ENCODE measurements at regions not wholly inside any gene's neighbourhood (a gene's known extent, or its start where the extent isn't known, plus 50 kb on each side); places are given as distances from the start of the nearest gene placed in this dataset.

GRCh38 chr13:82439159-82439904, 1442.9 kb downstream of the SLITRK1 start:
- Histone ChIP-seq H3K4me2 (no peak overlapping the region), H3K4me1 (ENCODE audit: low read depth, poor library complexity, severe bottlenecking) (no peaks in the 10 kb centered on the region), H4K20me1 (ENCODE audit: insufficient read depth) (no peaks in the 10 kb centered on the region), H3K27me3 (ENCODE audit: insufficient read depth, low read depth) (no peaks in the 10 kb centered on the region), H3K9ac (no peak overlapping the region), H3K79me2 (ENCODE audit: insufficient read depth, low read depth) (no peaks in the 10 kb centered on the region), H3K36me3 (ENCODE audit: insufficient read depth) (no peaks in the 10 kb centered on the region), H2AFZ (ENCODE audit: low read depth) (no peak overlapping the region), H3K4me3 (IDR thresholded peaks at IDR 0.05; ENCODE audit: insufficient read depth, low read depth, low read length) (no peak overlapping the region), H3K27ac (no peak overlapping the region)
- no peak for TF ChIP-seq CTCF (conservative IDR thresholded peaks at IDR 0.05; ENCODE audit: low read depth, low read length)

DNA sequence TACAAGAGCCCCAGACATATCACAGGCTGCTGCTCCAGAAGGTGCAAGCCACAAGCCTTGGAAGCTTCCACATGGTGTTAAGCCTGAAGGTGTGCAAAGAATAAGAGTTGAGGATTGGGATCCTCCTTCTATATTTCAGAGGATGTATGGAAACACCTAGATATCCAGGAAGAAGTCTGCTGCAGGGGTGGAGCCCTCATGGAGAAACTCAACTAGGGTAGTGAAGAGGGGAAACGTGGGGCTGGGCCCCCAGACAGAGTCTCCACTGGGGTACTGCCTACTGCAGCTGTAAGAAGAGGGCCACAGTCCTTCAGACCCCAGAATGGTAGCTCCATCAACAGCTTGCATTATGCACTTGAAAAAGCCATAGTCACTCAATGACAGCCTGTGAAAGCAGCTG, 1444.0 kb downstream of the SLITRK1 start:
- Histone ChIP-seq H3K79me2 (ENCODE audit: insufficient read depth, low read depth) (no peaks in the 10 kb centered on the region), H3K27ac (no peak overlapping the region), H2AFZ (ENCODE audit: low read depth) (no peak overlapping the region), H3K4me3 (IDR thresholded peaks at IDR 0.05; ENCODE audit: insufficient read depth, low read depth, low read length) (no peak overlapping the region), H3K4me2 (no peak overlapping the region), H4K20me1 (ENCODE audit: insufficient read depth) (no peaks in the 10 kb centered on the region), H3K9ac (no peak overlapping the region), H3K36me3 (ENCODE audit: insufficient read depth) (no peaks in the 10 kb centered on the region), H3K27me3 (ENCODE audit: insufficient read depth, low read depth) (no peaks in the 10 kb centered on the region), H3K4me1 (ENCODE audit: low read depth, poor library complexity, severe bottlenecking) (no peaks in the 10 kb centered on the region)
- TF ChIP-seq CTCF (conservative IDR thresholded peaks at IDR 0.05; ENCODE audit: low read depth, low read length) = no peak

DNA sequence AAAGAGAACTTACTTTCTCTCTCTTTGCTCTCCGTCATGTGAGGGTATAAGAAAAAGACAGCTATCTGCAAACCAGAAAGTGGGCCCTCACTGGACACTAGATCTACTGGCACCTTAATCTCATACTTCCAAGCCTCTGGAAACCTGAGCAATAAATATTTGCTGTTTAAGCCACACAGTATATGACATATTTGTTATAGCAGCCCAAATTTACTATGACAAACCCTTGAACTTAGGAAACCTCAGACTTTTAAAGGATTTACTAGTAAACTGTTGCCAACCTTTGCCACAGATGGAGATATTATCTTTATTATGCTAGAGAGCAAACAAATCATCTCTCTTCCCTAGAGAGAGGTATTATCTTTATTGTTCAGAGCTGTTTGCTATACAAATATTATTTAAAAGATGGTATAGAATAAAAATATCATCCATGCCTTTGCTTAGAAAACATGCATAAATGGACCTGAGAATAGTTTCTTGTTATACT, 1446.1 kb downstream of the SLITRK1 start:
- H3K79me2 ChIP-seq (ENCODE audit: insufficient read depth, low read depth) = no peaks in the 10 kb centered on the region
- H3K36me3 ChIP-seq (ENCODE audit: insufficient read depth) = no peaks in the 10 kb centered on the region
- no peak overlapping the region for H3K4me3 ChIP-seq (IDR thresholded peaks at IDR 0.05; ENCODE audit: insufficient read depth, low read depth, low read length)
- no peak overlapping the region for H3K27ac ChIP-seq
- TF ChIP-seq CTCF (conservative IDR thresholded peaks at IDR 0.05; ENCODE audit: low read depth, low read length) = no peak
- no peaks in the 10 kb centered on the region for H4K20me1 ChIP-seq (ENCODE audit: insufficient read depth)
- no peak overlapping the region for H2AFZ ChIP-seq (ENCODE audit: low read depth)
- H3K4me1 ChIP-seq (ENCODE audit: low read depth, poor library complexity, severe bottlenecking) = no peaks in the 10 kb centered on the region
- H3K4me2 ChIP-seq = no peak overlapping the region
- H3K27me3 ChIP-seq (ENCODE audit: insufficient read depth, low read depth) = no peaks in the 10 kb centered on the region
- no peak overlapping the region for H3K9ac ChIP-seq

- H3K4me2 ChIP-seq = no peak overlapping the region
- no peak overlapping the region for H3K4me3 ChIP-seq (IDR thresholded peaks at IDR 0.05; ENCODE audit: insufficient read depth, low read depth, low read length)
- H3K36me3 ChIP-seq (ENCODE audit: insufficient read depth) = no peaks in the 10 kb centered on the region
- no peaks in the 10 kb centered on the region for H3K79me2 ChIP-seq (ENCODE audit: insufficient read depth, low read depth)
- H3K4me1 ChIP-seq (ENCODE audit: low read depth, poor library complexity, severe bottlenecking) = no peaks in the 10 kb centered on the region
- H3K27ac ChIP-seq = no peak overlapping the region
- H4K20me1 ChIP-seq (ENCODE audit: insufficient read depth) = no peaks in the 10 kb centered on the region
- TF ChIP-seq CTCF (conservative IDR thresholded peaks at IDR 0.05; ENCODE audit: low read depth, low read length) = no peak
- no peak overlapping the region for H3K9ac ChIP-seq
- H2AFZ ChIP-seq (ENCODE audit: low read depth) = no peak overlapping the region
- H3K27me3 ChIP-seq (ENCODE audit: insufficient read depth, low read depth) = no peaks in the 10 kb centered on the region
Measured at GRCh38 chr13:82432949-82433348, 1449.3 kb downstream of the SLITRK1 start.

Data from KMS-11 (cell line).